ENCODE measurements at regions not wholly inside any gene's neighbourhood (a gene's known extent, or its start where the extent isn't known, plus 50 kb on each side); places are given as distances from the start of the nearest gene placed in this dataset.

DNA sequence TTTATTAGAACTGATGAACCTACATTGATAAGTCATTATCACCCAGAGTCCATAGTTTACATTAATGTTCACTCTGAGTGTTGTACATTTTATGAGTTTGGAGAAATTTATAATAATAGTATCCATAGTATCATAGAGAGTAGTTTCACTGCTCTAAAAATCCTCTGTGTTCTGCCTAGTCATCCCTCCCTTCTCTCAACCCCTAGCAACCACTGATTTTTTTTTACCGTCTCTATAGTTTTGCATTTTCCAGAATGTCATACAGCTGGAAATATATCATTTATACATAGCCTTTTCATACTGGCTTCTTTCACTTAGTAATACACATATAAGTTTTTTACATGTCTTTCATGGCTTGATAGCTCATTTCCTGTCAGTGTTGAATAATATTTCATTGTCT lies 231.1 kb downstream of the RAD51AP2 start:
- TF ChIP-seq CTCF (IDR thresholded peaks at IDR 0.05; ENCODE audit: borderline replicate concordance, extremely low read depth, insufficient read depth): no peak
- DNase-seq: no peak
- H3K4me3 ChIP-seq (ENCODE audit: low read length in 3 of 3): no peak overlapping the region
- intact Hi-C loops (cut with DNase I): no loop called here
- FAIRE-seq: no peak
- H3K36me3 ChIP-seq (ENCODE audit: control insufficient read depth in 2 of 3, insufficient read depth in 3 of 3, low read length in 3 of 3): no peaks in the 10 kb centered on the region
- no peaks in the 10 kb centered on the region for H3K27me3 ChIP-seq (ENCODE audit: control insufficient read depth, insufficient read depth, low read length)
- no peaks in the 10 kb centered on the region for H3K4me1 ChIP-seq (ENCODE audit: control insufficient read depth in 2 of 3, insufficient read depth in 2 of 3, low read depth in 1 of 3, low read length in 3 of 3)
- H3K9ac ChIP-seq (ENCODE audit: low read length in 3 of 3): no peak overlapping the region
- H3K27ac ChIP-seq (ENCODE audit: low read depth in 2 of 2, low read length in 2 of 2): no peak overlapping the region
- no peaks in the 10 kb centered on the region for H3K9me3 ChIP-seq (ENCODE audit: control insufficient read depth in 2 of 3, insufficient read depth in 1 of 3, low read length in 3 of 3)

GRCh38 chr2:17282826-17283225 lies 235.4 kb downstream of the RAD51AP2 start:
- intact Hi-C loops (cut with DNase I): no loop called here
- Histone ChIP-seq H3K27ac (ENCODE audit: low read depth in 2 of 2, low read length in 2 of 2) (no peak overlapping the region), H3K4me1 (ENCODE audit: control insufficient read depth in 2 of 3, insufficient read depth in 2 of 3, low read depth in 1 of 3, low read length in 3 of 3) (no peaks in the 10 kb centered on the region), H3K9ac (ENCODE audit: low read length in 3 of 3) (no peak overlapping the region), H3K36me3 (ENCODE audit: control insufficient read depth in 2 of 3, insufficient read depth in 3 of 3, low read length in 3 of 3) (no peaks in the 10 kb centered on the region), H3K27me3 (ENCODE audit: control insufficient read depth, insufficient read depth, low read length) (no peaks in the 10 kb centered on the region), H3K9me3 (ENCODE audit: control insufficient read depth in 2 of 3, insufficient read depth in 1 of 3, low read length in 3 of 3) (no peaks in the 10 kb centered on the region), H3K4me3 (ENCODE audit: low read length in 3 of 3) (no peak overlapping the region)
- FAIRE-seq (no peak), DNase-seq (no peak)
- no peak for TF ChIP-seq CTCF (IDR thresholded peaks at IDR 0.05; ENCODE audit: borderline replicate concordance, extremely low read depth, insufficient read depth)

GRCh38 chr2:17282245-17282644 lies 236.0 kb downstream of the RAD51AP2 start:
- H3K9me3 ChIP-seq (ENCODE audit: control insufficient read depth in 2 of 3, insufficient read depth in 1 of 3, low read length in 3 of 3): no peaks in the 10 kb centered on the region
- intact Hi-C loops (cut with DNase I): no loop called here
- TF ChIP-seq CTCF (IDR thresholded peaks at IDR 0.05; ENCODE audit: borderline replicate concordance, extremely low read depth, insufficient read depth): no peak

GRCh38 chr2:17276220-17276619 lies 242.0 kb downstream of the RAD51AP2 start:
- Histone ChIP-seq H3K9me3 (ENCODE audit: control insufficient read depth in 2 of 3, insufficient read depth in 1 of 3, low read length in 3 of 3) (no peaks in the 10 kb centered on the region), H3K4me1 (ENCODE audit: control insufficient read depth in 2 of 3, insufficient read depth in 2 of 3, low read depth in 1 of 3, low read length in 3 of 3) (no peaks in the 10 kb centered on the region), H3K27ac (ENCODE audit: low read depth in 2 of 2, low read length in 2 of 2) (no peak overlapping the region), H3K9ac (ENCODE audit: low read length in 3 of 3) (no peak overlapping the region), H3K4me3 (ENCODE audit: low read length in 3 of 3) (no peak overlapping the region), H3K27me3 (ENCODE audit: control insufficient read depth, insufficient read depth, low read length) (no peaks in the 10 kb centered on the region), H3K36me3 (ENCODE audit: control insufficient read depth in 2 of 3, insufficient read depth in 3 of 3, low read length in 3 of 3) (no peaks in the 10 kb centered on the region)
- no peak for TF ChIP-seq CTCF (IDR thresholded peaks at IDR 0.05; ENCODE audit: borderline replicate concordance, extremely low read depth, insufficient read depth)
- intact Hi-C loops (cut with DNase I): no loop called here
- FAIRE-seq: no peak
- no peak for DNase-seq

More at GRCh38 chr2:17282245-17282644, 236.0 kb downstream of the RAD51AP2 start:
- Histone ChIP-seq H3K4me1 (ENCODE audit: control insufficient read depth in 2 of 3, insufficient read depth in 2 of 3, low read depth in 1 of 3, low read length in 3 of 3) (no peaks in the 10 kb centered on the region), H3K27me3 (ENCODE audit: control insufficient read depth, insufficient read depth, low read length) (no peaks in the 10 kb centered on the region), H3K36me3 (ENCODE audit: control insufficient read depth in 2 of 3, insufficient read depth in 3 of 3, low read length in 3 of 3) (no peaks in the 10 kb centered on the region), H3K27ac (ENCODE audit: low read depth in 2 of 2, low read length in 2 of 2) (no peak overlapping the region), H3K4me3 (ENCODE audit: low read length in 3 of 3) (no peak overlapping the region), H3K9ac (ENCODE audit: low read length in 3 of 3) (no peak overlapping the region)
- FAIRE-seq (no peak), DNase-seq (no peak)
